ENCODE measurements at regions not wholly inside any gene's neighbourhood (a gene's known extent, or its start where the extent isn't known, plus 50 kb on each side); places are given as distances from the start of the nearest gene placed in this dataset.

- Histone ChIP-seq H3K4me3 (no peak overlapping the region), H3K4me1 (no peaks in the 10 kb centered on the region), H3K27ac (no peak overlapping the region), H3K27me3 (peaks cover 0 to 33% (median 14%) of the 10 kb centered on the region in 3 donors), H3K9me3 (no peaks in the 10 kb centered on the region), H3K36me3 (no peaks in the 10 kb centered on the region)
- no peak for ATAC-seq
- intact Hi-C loops (cut with DNase I; ENCODE audit: low total_unique reads) (no loop called here), in situ Hi-C loops (cut with MboI; ENCODE audit: low sequenced_read_pairs in 4 of 4) (no loop called here)
- DNase-seq = no peak
- TF ChIP-seq POLR2A (IDR thresholded peaks at IDR 0.05) (no peak), CTCF (IDR thresholded peaks at IDR 0.05 in 4 of 5, conservative IDR thresholded peaks at IDR 0.05 in 1 of 5) (no peak)
These were observed 413.6 kb upstream of the ESRRG start for GRCh38 chr1:217136895-217137205.

- intact Hi-C loops (cut with DNase I; ENCODE audit: low total_unique reads) = no loop called here
- Histone ChIP-seq H3K4me1 (no peaks in the 10 kb centered on the region), H3K27me3 (peaks cover 0 to 33% (median 14%) of the 10 kb centered on the region in 3 donors), H3K9me3 (no peaks in the 10 kb centered on the region), H3K27ac (no peak overlapping the region), H3K36me3 (no peaks in the 10 kb centered on the region), H3K4me3 (peak overlapping the region; percentile 47 to 65 (median 61))
- ATAC-seq (no peak), DNase-seq (no peak)
- in situ Hi-C loops (cut with MboI; ENCODE audit: low sequenced_read_pairs in 4 of 4) = no loop called here
- TF ChIP-seq CTCF (IDR thresholded peaks at IDR 0.05 in 4 of 5, conservative IDR thresholded peaks at IDR 0.05 in 1 of 5) = no peak
- TF ChIP-seq POLR2A (IDR thresholded peaks at IDR 0.05) = no peak
These were observed 413.0 kb upstream of the ESRRG start for GRCh38 chr1:217135987-217136894.

GRCh38 chr1:217135569-217135915 is 412.3 kb upstream of the ESRRG start:
- Histone ChIP-seq H3K4me1 (no peaks in the 10 kb centered on the region), H3K36me3 (no peaks in the 10 kb centered on the region), H3K27me3 (peaks cover 0 to 33% (median 14%) of the 10 kb centered on the region in 3 donors), H3K4me3 (peak overlapping the region; percentile 47 to 65 (median 61)), H3K9me3 (no peaks in the 10 kb centered on the region), H3K27ac (no peak overlapping the region)
- intact Hi-C loops (cut with DNase I; ENCODE audit: low total_unique reads) (no loop called here), in situ Hi-C loops (cut with MboI; ENCODE audit: low sequenced_read_pairs in 4 of 4) (no loop called here)
- peak in 1 of 2 donors; percentile 24 for ATAC-seq
- TF ChIP-seq POLR2A (IDR thresholded peaks at IDR 0.05) (no peak), CTCF (IDR thresholded peaks at IDR 0.05 in 4 of 5, conservative IDR thresholded peaks at IDR 0.05 in 1 of 5) (no peak)
- DNase-seq = no peak

GRCh38 chr1:217134857-217135568 is 411.8 kb upstream of the ESRRG start:
- in situ Hi-C loops (cut with MboI; ENCODE audit: low sequenced_read_pairs in 4 of 4) (no loop called here), intact Hi-C loops (cut with DNase I; ENCODE audit: low total_unique reads) (no loop called here)
- peak overlapping the region; percentile 47 to 65 (median 61) for H3K4me3 ChIP-seq
- TF ChIP-seq POLR2A (IDR thresholded peaks at IDR 0.05) (no peak), CTCF (IDR thresholded peaks at IDR 0.05 in 4 of 5, conservative IDR thresholded peaks at IDR 0.05 in 1 of 5) (no peak)
- peaks cover 0 to 33% (median 14%) of the 10 kb centered on the region in 3 donors for H3K27me3 ChIP-seq
- no peaks in the 10 kb centered on the region for H3K9me3 ChIP-seq
- H3K27ac ChIP-seq = no peak overlapping the region
- ATAC-seq (peak in 1 of 2 donors; percentile 49), DNase-seq (no peak)
- H3K36me3 ChIP-seq = no peaks in the 10 kb centered on the region
- H3K4me1 ChIP-seq = no peaks in the 10 kb centered on the region
